GM12878 (cell line): ENCODE measurements at regions not wholly inside any gene's neighbourhood (a gene's known extent, or its start where the extent isn't known, plus 50 kb on each side); places are given as distances from the start of the nearest gene placed in this dataset.

Experiments
- ATAC-seq: fragments of 200-7000 bp; cut with Tn5 transposase; 3 replicates; pipeline ENCODE4 v1.9.1; 2020; ENCODE audit warnings: mild to moderate bottlenecking, moderate library complexity
- BruUV-seq: library from RNA; stranded (reverse); fragments of 400-500 nt; replicated peaks from 2 replicates; lab custom pipeline; 2021; lab: Mats Ljungman, UMichigan
- CTCF ChIA-PET: fragments of 300-600 bp; sonication (Branson Sonifier 250); formaldehyde crosslinking; extraction: SDS; loops from one replicate; lab custom pipeline; 2021; ENCODE audit warnings: inconsistent platforms; lab: Yijun Ruan, JAX
- POLR2A ChIA-PET: fragments of 350-600 bp; formaldehyde crosslinking; extraction: SDS; loops from one replicate; lab custom pipeline; 2021; ENCODE audit warnings: inconsistent platforms; lab: Charles Lee
- RAD21 ChIA-PET: fragments of 300-600 bp; sonication (Branson Sonifier 250); formaldehyde crosslinking; loops from one replicate; lab custom pipeline; 2023; ENCODE audit warnings: antibody characterized with exemption; ENCODE audit not compliant: unreplicated experiment; lab: Charles Lee
- SMC1A ChIA-PET: fragments of 300-600 bp; sonication (Branson Sonifier 250); formaldehyde crosslinking; loops from one replicate; lab custom pipeline; 2023; ENCODE audit not compliant: unreplicated experiment, uncharacterized antibody; lab: Charles Lee
- DNase-seq: peaks from one replicate; pipeline ENCODE4 v3.0.0-alpha.2; 2011; ENCODE audit warnings: low read depth, low spot score
- FAIRE-seq: peaks from 3 replicates; lab custom pipeline; 2011; peaks lifted over from hg19 to GRCh38; lab: Jason Lieb, UNC
- H2AFZ ChIP-seq: 2 replicates; pipeline ENCODE4 v1.6.0; 2011; ENCODE audit warnings: low read depth, low read length, control low read depth; ENCODE audit not compliant: control insufficient read depth
- H3K27ac ChIP-seq: 2 replicates; pipeline ENCODE4 v1.5.1; 2011; ENCODE audit warnings: control low read depth; ENCODE audit not compliant: control insufficient read depth, insufficient read depth
- H3K27me3 ChIP-seq, 2 experiments: replicated peaks in 1 of 2; 2 replicates each; pipeline versions ENCODE4 v1.6.0 to v1.6.1; 2011; ENCODE audit warnings: low read length in 1 of 2; ENCODE audit not compliant: control insufficient read depth in 2 of 2, insufficient read depth in 2 of 2
- H3K36me3 ChIP-seq, 2 experiments: 2 replicates each; pipeline ENCODE4 v1.5.1; 2011; ENCODE audit warnings: low read length in 1 of 2; ENCODE audit not compliant: control insufficient read depth in 2 of 2, insufficient read depth in 2 of 2
- H3K4me1 ChIP-seq: 2 replicates; pipeline ENCODE4 v1.6.1; 2011; ENCODE audit warnings: mild to moderate bottlenecking, low read length, moderate library complexity, mixed read lengths; ENCODE audit not compliant: control insufficient read depth, insufficient read depth
- H3K4me2 ChIP-seq: 2 replicates; pipeline ENCODE4 v1.6.0; 2011; ENCODE audit warnings: control low read depth; ENCODE audit not compliant: control insufficient read depth, insufficient read depth
- H3K4me3 ChIP-seq: fragments of 200-600 bp; sonication (generic); 2 replicates; pipeline ENCODE4 v1.5.1; 2016
- H3K79me2 ChIP-seq: 2 replicates; pipeline ENCODE4 v1.6.0; 2011; ENCODE audit warnings: low read length; ENCODE audit not compliant: control insufficient read depth, insufficient read depth
- H3K9ac ChIP-seq: 2 replicates; pipeline ENCODE4 v1.8.0; 2011; ENCODE audit warnings: low read length, control low read depth, mixed read lengths; ENCODE audit not compliant: control insufficient read depth, insufficient read depth
- H3K9me3 ChIP-seq: replicated peaks from 3 replicates; pipeline ENCODE4 v1.5.1; 2011; ENCODE audit warnings: mild to moderate bottlenecking, low read length; ENCODE audit not compliant: control insufficient read depth, insufficient read depth
- H4K20me1 ChIP-seq: 2 replicates; pipeline ENCODE4 v1.6.0; 2011; ENCODE audit not compliant: control insufficient read depth, insufficient read depth
- ATF2 ChIP-seq: IDR thresholded peaks from 2 replicates; pipeline ENCODE4 v1.6.1; 2012; ENCODE audit warnings: low read length, inconsistent platforms
- BMI1 ChIP-seq: fragments of 450-650 bp; IDR thresholded peaks from 2 replicates; pipeline ENCODE4 v1.6.1; 2016; ENCODE audit warnings: mild to moderate bottlenecking, moderate library complexity, borderline replicate concordance
- SPI1 ChIP-seq: IDR thresholded peaks from 2 replicates; pipeline ENCODE4 v1.6.1; 2011; ENCODE audit warnings: low read depth, mild to moderate bottlenecking, low read length, moderate library complexity, borderline replicate concordance; ENCODE audit not compliant: insufficient read depth
- TCF12 ChIP-seq: IDR thresholded peaks from 2 replicates; pipeline ENCODE4 v1.6.1; 2011; ENCODE audit warnings: low read depth, mild to moderate bottlenecking, low read length
- ZNF687 ChIP-seq: fragments of 450-650 bp; IDR thresholded peaks from 2 replicates; pipeline ENCODE4 v1.6.1; 2017; ENCODE audit warnings: mild to moderate bottlenecking, moderate library complexity
- WGBS: methylation state at CpG from one replicate; pipeline ENCODE4 v1.1.6; 2016; ENCODE audit warnings: low lambda C conversion rate; ENCODE audit not compliant: insufficient replicate concordance, insufficient coverage; ENCODE audit errors: missing lambda C conversion rate; 5-methylcytosine and 5-hydroxymethylcytosine counted together
- in situ Hi-C: fragments of 300-500 bp; cut with MboI; formaldehyde crosslinking; loops from 9 replicates; pipeline ENCODE4 v1.14.3; 2018; ENCODE audit warnings: mixed read lengths
- intact Hi-C: fragments of 100-400 bp; cut with micrococcal nuclease; formaldehyde crosslinking; loops from one replicate; pipeline ENCODE4 v1.14.2; 2022; ENCODE audit not compliant: unreplicated experiment

GRCh38 chr20:60700728-60701127 lies 551.3 kb upstream of the CDH4 start:
- Histone ChIP-seq H3K4me2 (no peak overlapping the region), H3K4me3 (no peak overlapping the region), H3K36me3 (no peaks in the 10 kb centered on the region), H3K27me3 (no peaks in the 10 kb centered on the region), H3K27ac (no peak overlapping the region), H4K20me1 (no peaks in the 10 kb centered on the region), H3K79me2 (no peaks in the 10 kb centered on the region), H3K9me3 (no peaks in the 10 kb centered on the region), H3K4me1 (no peaks in the 10 kb centered on the region), H2AFZ (no peak overlapping the region)
- RAD21 ChIA-PET: no interaction called here
- no TSS peak for BruUV-seq
- intact Hi-C loops: no loop called here
- SMC1A ChIA-PET: interaction anchor here (1.0 kb wide), 1 partner anchor 437 kb away, joined by 3 read pairs; no protein-coding TSS in a partner anchor
- no peak for FAIRE-seq
- DNase-seq: no peak
- POLR2A ChIA-PET: no interaction called here
- CTCF ChIA-PET: no interaction called here
- ATAC-seq: no peak
- 27% methylated on average over 2 of the region's 2 CpGs for WGBS
- TF ChIP-seq SPI1: no peak
- TF ChIP-seq ZNF687: no peak
- no peak for TF ChIP-seq TCF12
- no peak for TF ChIP-seq BMI1
- no peak for TF ChIP-seq ATF2
- TF ChIP-seq, all 136 proteins: peak for 0
- in situ Hi-C loops: loop anchor here (10.0 kb wide), 1 partner anchor 64 kb away; no protein-coding TSS in a partner anchor
- no peak overlapping the region for H3K9ac ChIP-seq
